ENCODE measurements at regions not wholly inside any gene's neighbourhood (a gene's known extent, or its start where the extent isn't known, plus 50 kb on each side); places are given as distances from the start of the nearest gene placed in this dataset.

GRCh38 chr6:21898107-21898796, 304.7 kb downstream of the SOX4 start:
- Histone ChIP-seq H3K27me3 (no peaks in the 10 kb centered on the region), H3K4me3 (no peak overlapping the region), H3K4me1 (no peaks in the 10 kb centered on the region), H3K36me3 (no peaks in the 10 kb centered on the region), H3K9me3 (no peaks in the 10 kb centered on the region), H3K27ac (peak overlapping the region in 1 of 2 donors; percentile 25)
- no peak for DNase-seq (ENCODE audit: low spot score in 2 of 2)
- TF ChIP-seq POLR2AphosphoS5 (IDR thresholded peaks at IDR 0.05) (no peak), POLR2A (IDR thresholded peaks at IDR 0.05) (no peak), CTCF (IDR thresholded peaks at IDR 0.05) (no peak)
- intact Hi-C loops (cut with DNase I; ENCODE audit: low total_unique reads), result no loop called here

DNA sequence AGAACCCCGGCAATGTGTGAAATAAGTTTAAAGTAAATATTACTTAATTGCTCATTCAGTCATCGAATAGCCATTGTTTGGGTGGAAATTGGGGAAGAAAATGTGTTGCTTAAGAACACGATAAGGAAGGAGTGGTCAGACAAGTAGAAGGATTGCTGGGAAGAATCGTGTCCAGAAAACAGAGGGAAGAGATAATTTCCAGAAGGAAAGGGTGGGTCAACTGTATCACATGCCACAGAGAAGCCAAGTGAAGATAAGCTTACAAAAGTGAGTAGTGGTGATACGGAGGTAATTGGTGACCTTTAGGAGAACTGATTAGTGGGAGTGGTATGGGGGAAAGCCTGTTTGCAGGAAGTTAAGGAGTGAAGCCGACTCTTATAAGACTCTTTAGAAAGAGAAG, 306.2 kb downstream of the SOX4 start:
- no peaks in the 10 kb centered on the region for H3K36me3 ChIP-seq
- intact Hi-C loops (cut with DNase I; ENCODE audit: low total_unique reads), result no loop called here
- DNase-seq (ENCODE audit: low spot score in 2 of 2), result no peak
- no peak overlapping the region for H3K27ac ChIP-seq
- no peaks in the 10 kb centered on the region for H3K27me3 ChIP-seq
- H3K4me1 ChIP-seq, result no peaks in the 10 kb centered on the region
- no peaks in the 10 kb centered on the region for H3K9me3 ChIP-seq
- TF ChIP-seq POLR2A (IDR thresholded peaks at IDR 0.05) (no peak), POLR2AphosphoS5 (IDR thresholded peaks at IDR 0.05) (no peak), CTCF (IDR thresholded peaks at IDR 0.05) (no peak)
- H3K4me3 ChIP-seq, result no peak overlapping the region

GRCh38 chr6:21900730-21901129, 307.2 kb downstream of the SOX4 start:
- intact Hi-C loops (cut with DNase I; ENCODE audit: low total_unique reads), result no loop called here
- TF ChIP-seq POLR2AphosphoS5 (IDR thresholded peaks at IDR 0.05), result no peak
- no peak for TF ChIP-seq CTCF (IDR thresholded peaks at IDR 0.05)
- no peak for TF ChIP-seq POLR2A (IDR thresholded peaks at IDR 0.05)

GRCh38 chr6:21902628-21903169, 309.1 kb downstream of the SOX4 start:
- no peak overlapping the region for H3K4me3 ChIP-seq
- H3K27ac ChIP-seq, result no peak overlapping the region

More at GRCh38 chr6:21900730-21901129, 307.2 kb downstream of the SOX4 start:
- H3K27ac ChIP-seq, result peak overlapping the region in 1 of 2 donors; percentile 48
- H3K9me3 ChIP-seq, result no peaks in the 10 kb centered on the region
- DNase-seq (ENCODE audit: low spot score in 2 of 2), result no peak
- no peaks in the 10 kb centered on the region for H3K27me3 ChIP-seq
- H3K36me3 ChIP-seq, result no peaks in the 10 kb centered on the region
- H3K4me3 ChIP-seq, result no peak overlapping the region
- no peaks in the 10 kb centered on the region for H3K4me1 ChIP-seq

More at GRCh38 chr6:21902628-21903169, 309.1 kb downstream of the SOX4 start:
- H3K27me3 ChIP-seq, result no peaks in the 10 kb centered on the region
- no peaks in the 10 kb centered on the region for H3K36me3 ChIP-seq
- no peak for DNase-seq (ENCODE audit: low spot score in 2 of 2)
- no peaks in the 10 kb centered on the region for H3K4me1 ChIP-seq
- no peaks in the 10 kb centered on the region for H3K9me3 ChIP-seq
- TF ChIP-seq POLR2AphosphoS5 (IDR thresholded peaks at IDR 0.05) (no peak), POLR2A (IDR thresholded peaks at IDR 0.05) (no peak), CTCF (IDR thresholded peaks at IDR 0.05) (no peak)
- intact Hi-C loops (cut with DNase I; ENCODE audit: low total_unique reads), result no loop called here

Measured in breast epithelium (tissue), 4 donors.